ENCODE measurements at regions not wholly inside any gene's neighbourhood (a gene's known extent, or its start where the extent isn't known, plus 50 kb on each side); places are given as distances from the start of the nearest gene placed in this dataset.

DNA sequence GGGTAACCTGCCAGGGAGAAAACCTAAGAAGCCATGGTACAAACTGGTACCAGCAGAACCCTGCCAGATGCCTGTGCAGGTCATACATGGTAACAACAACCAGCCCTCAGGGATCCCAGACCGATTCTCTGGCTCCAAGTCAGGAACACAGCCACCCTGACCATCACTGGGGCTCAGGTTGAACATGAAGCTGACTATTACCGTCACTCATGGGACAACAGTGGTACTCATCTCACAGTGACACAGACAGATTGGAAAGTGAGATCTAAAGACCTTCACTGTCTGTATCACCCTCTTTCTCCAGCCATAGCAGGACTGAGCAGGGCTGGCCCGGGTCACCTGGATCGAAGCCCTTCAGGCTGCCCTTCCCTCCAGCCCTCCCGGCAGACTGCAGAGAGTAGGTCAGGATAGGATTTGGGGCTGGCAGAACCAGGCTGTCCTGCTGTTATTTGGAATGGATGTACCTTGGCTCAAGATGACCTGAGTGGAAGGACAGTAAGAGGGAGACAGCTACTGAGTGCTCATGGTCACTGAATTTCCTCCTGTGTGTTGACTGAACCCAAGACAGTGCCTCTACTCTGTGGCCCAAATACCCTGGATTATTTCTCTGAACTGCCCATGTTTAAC, 94.7 kb downstream of the GGTLC2 start:
- no peak for DNase-seq
- in situ Hi-C loops (cut with HindIII; ENCODE audit: low pct_ligation_motif_present, low pct_unique_long_range_greater_than_20kb, low sequenced_read_pairs) = no loop called here

DNA sequence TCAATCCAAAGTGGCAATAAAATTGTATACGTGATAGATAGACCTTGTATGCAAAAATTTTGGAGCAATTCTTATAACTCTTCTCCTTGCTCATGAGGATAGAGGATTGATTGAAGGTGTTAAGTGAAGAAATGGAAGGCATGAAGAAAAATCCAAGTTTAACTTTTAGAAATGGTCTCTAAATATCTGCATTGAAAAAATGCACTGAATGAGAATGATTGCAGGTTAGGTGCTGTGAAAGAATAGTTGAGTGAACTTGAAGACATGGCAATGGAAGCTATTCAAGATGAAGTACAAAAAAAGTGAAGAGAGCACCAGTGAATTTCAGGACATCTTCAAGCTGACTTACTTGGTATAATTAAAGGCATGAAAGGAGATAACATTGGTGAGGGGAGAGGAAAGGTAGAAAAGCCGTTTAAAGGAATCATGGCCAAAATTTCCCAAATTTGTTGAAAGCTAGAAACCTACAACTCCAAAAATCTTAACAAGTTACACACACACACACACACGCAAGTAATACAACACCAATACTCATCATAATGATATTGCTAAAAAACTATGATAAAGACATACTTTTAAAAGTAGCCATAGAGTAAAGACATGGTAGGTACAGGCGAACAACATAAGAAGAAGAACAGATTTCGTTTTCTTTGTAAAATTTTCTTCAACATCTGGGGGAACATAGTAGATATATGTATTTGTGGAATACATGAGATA, 96.3 kb downstream of the GGTLC2 start:
- in situ Hi-C loops (cut with HindIII; ENCODE audit: low pct_ligation_motif_present, low pct_unique_long_range_greater_than_20kb, low sequenced_read_pairs) = no loop called here
- no peak for DNase-seq

DNA sequence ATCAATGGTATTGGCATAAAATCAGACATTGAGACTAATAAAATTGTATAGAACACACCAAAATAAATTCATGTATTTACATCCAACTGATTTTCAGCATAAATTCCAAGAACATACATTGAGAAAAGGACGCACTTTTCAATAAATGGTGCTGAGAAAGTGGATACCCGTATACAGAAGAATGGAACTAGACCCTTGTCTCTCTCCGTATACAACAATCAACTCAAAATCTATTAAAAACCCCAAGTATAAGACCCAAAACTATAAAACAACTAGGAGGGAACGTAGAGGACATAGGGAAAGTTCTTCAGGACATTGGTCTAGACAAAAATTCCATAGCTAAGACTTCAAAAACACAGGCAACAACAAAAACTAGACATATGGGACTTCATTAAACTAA, 97.4 kb downstream of the GGTLC2 start:
- in situ Hi-C loops (cut with HindIII; ENCODE audit: low pct_ligation_motif_present, low pct_unique_long_range_greater_than_20kb, low sequenced_read_pairs) = no loop called here
- no peak for DNase-seq

- no peak for DNase-seq
These were observed 98.2 kb downstream of the GGTLC2 start for GRCh38 chr22:22742641-22743040.

DNA sequence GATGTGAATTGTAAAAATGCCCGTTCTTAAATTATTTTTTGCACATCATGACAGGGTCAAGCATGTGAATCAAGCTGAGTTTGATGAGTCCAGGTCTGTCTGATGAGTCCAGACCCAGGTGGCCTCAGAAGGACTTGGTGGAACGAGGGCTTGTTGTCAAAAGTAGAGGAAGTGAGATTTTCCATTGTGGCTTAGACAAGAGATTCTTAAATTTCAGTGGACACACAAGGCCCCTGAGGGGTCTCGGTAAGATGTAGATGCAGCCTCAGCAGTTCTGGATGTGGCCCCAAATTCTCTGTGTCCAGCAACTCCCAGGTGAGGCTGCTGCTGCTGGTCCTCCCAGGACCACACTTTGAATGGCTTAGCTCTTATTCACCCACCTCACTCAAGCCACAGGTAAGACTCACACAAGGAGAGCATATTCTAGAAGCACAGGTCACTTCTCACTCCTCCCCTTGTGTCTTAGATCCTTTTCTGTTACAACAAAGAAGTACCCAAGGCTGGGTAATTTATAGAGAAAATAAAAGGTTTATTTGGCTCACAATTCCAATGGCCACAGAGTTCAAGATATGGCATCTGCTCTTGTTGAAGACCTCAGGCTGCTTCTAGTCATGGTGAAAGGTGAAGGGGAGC, 98.8 kb downstream of the GGTLC2 start:
- in situ Hi-C loops (cut with HindIII; ENCODE audit: low pct_ligation_motif_present, low pct_unique_long_range_greater_than_20kb, low sequenced_read_pairs) = no loop called here

More at GRCh38 chr22:22742641-22743040, 98.2 kb downstream of the GGTLC2 start:
- in situ Hi-C loops (cut with HindIII; ENCODE audit: low pct_ligation_motif_present, low pct_unique_long_range_greater_than_20kb, low sequenced_read_pairs) = no loop called here

DNA sequence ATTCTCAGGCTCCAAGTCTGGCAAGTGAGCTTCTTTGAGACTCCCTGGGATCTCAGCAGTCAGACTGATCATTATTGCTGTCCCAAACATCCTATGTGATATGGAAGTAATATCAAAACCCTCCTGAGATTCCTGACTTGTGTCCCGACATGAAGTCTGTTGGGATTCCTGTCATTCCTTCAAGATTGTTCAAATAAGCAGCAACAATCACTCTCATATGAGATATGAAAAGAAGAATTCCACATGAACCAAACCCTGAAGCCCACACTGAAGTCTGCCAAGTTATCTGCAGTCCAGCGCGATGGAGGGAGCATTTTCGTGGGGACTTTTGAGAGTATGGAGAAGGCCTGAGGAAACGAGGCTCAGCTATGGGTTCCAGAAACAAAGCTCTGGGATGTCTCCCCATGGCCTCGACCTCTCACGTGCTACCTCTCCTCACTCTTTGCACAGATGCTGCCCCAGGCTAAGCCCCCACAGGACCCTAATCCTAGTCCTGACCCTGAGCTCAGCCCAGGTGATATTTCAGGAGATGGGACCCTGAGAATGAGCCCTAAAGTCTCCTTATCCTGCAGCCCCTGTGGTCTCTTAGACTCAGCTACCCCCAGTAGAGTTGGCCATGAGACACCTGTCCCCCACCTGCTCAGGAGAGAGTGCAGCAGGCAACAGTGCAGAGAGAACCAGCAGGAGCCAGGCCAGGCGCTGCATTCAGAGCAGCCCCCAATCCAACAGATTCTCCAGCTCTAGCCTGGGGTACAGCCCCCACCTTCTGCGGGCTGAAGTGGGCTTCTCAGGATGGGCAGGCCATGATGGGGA, 100.2 kb downstream of the GGTLC2 start:
- in situ Hi-C loops (cut with HindIII; ENCODE audit: low pct_ligation_motif_present, low pct_unique_long_range_greater_than_20kb, low sequenced_read_pairs) = no loop called here
- DNase-seq = no peak

More for the DNA sequence above, 98.8 kb downstream of the GGTLC2 start:
- DNase-seq = no peak

- in situ Hi-C loops (cut with HindIII; ENCODE audit: low pct_ligation_motif_present, low pct_unique_long_range_greater_than_20kb, low sequenced_read_pairs) = no loop called here
- peak; percentile 39 for DNase-seq
These were observed 101.0 kb downstream of the GGTLC2 start for GRCh38 chr22:22745225-22746060.

GRCh38 chr22:22746061-22746962, 101.9 kb downstream of the GGTLC2 start:
- in situ Hi-C loops (cut with HindIII; ENCODE audit: low pct_ligation_motif_present, low pct_unique_long_range_greater_than_20kb, low sequenced_read_pairs) = no loop called here
- DNase-seq = no peak

- no peak for DNase-seq
- in situ Hi-C loops (cut with HindIII; ENCODE audit: low pct_ligation_motif_present, low pct_unique_long_range_greater_than_20kb, low sequenced_read_pairs) = no loop called here
These were observed 102.8 kb downstream of the GGTLC2 start for GRCh38 chr22:22746963-22747933.

DNA sequence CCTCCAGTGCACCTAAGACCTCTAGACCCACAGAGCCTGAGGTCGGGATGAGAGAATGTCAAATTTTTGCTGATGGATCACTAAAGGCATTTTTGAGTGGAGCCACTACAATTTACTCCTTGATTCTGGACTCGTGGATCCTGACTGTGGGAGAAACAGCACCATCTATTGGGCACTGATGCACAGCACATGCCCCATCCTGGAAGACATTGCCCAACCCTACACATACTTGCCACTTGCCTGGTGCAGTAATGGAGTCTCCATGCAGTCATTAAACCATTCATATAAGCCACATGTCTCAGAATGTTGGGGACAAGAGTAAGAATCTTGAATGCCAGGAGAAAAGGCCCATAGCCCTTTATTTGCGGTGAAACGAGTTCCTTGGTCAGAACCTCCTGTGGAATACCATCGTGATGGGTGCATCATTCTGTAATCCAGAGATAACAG, 103.9 kb downstream of the GGTLC2 start:
- DNase-seq = peak; percentile 35
- in situ Hi-C loops (cut with HindIII; ENCODE audit: low pct_ligation_motif_present, low pct_unique_long_range_greater_than_20kb, low sequenced_read_pairs) = no loop called here

- DNase-seq = no peak
- in situ Hi-C loops (cut with HindIII; ENCODE audit: low pct_ligation_motif_present, low pct_unique_long_range_greater_than_20kb, low sequenced_read_pairs) = no loop called here
These were observed 104.3 kb downstream of the GGTLC2 start for GRCh38 chr22:22748756-22749155.

DNA sequence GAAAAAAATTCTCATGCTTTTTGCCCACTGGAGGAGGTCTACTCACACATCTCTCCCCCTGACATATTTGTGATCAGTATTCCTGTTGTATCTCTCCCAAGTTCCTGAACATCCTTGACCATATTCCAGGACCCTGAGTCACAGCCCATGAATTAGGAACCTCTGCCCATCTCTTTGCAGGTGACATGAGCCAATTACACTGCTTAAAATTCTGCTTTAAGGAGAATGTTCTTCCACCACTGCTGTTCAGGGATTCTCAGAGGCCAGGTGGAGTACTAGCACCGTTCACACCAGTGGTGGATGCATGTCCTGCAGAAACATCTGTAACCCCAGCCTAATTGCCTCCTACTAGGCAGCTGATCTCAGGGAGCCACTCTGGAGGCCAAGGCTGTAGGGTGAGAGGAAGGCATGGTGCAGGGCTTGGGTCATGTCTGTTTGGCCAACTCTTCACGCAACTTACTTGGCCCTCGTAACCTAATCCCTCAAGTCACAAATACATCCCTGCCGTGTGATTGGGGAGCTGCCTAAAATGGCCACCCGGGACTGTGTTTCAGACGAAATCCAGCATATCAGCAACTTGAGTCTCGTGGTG, 104.8 kb downstream of the GGTLC2 start:
- no peak for DNase-seq
- in situ Hi-C loops (cut with HindIII; ENCODE audit: low pct_ligation_motif_present, low pct_unique_long_range_greater_than_20kb, low sequenced_read_pairs) = no loop called here

DNA sequence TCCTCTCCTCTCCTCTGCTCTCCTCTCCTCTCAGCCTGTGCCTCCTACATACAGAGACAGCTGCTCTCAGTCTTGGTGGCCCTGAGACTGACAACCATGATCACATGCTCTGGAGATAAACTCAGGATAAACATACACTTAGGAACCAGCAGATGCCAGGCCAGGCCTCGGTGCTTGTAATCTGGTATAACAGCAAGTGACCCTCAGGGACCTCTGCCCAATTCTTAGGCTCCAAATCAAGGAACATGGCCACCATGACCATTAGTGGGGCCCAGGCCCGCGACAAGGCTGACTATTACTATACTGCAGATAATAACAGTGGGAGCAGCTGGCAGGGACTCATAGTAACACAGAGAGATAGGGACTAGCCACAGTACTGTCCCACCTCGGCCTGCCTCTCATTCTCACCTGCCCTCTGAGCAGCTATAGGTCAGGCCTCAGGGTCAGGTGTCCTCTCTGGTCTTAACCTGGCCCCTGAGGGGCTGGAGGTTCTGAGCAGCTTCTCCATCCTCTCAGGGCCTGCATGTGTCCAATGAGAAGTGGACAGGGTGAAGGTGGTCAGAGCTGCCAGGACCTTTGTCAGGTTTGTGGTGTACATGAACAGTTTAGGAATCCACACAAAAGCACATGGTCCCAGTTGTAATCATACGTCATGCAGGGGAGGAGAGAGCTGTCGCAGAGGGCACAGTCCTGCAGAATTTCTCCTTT, 106.1 kb downstream of the GGTLC2 start:
- in situ Hi-C loops (cut with HindIII; ENCODE audit: low pct_ligation_motif_present, low pct_unique_long_range_greater_than_20kb, low sequenced_read_pairs) = no loop called here
- no peak for DNase-seq

- in situ Hi-C loops (cut with HindIII; ENCODE audit: low pct_ligation_motif_present, low pct_unique_long_range_greater_than_20kb, low sequenced_read_pairs) = no loop called here
- no peak for DNase-seq
These were observed 106.7 kb downstream of the GGTLC2 start for GRCh38 chr22:22751043-22751603.

GRCh38 chr22:22752199-22752555, 107.8 kb downstream of the GGTLC2 start:
- in situ Hi-C loops (cut with HindIII; ENCODE audit: low pct_ligation_motif_present, low pct_unique_long_range_greater_than_20kb, low sequenced_read_pairs) = no loop called here

More at GRCh38 chr22:22752199-22752555, 107.8 kb downstream of the GGTLC2 start:
- no peak for DNase-seq

All from ACHN (cell line).